GM12892 (cell line): ENCODE measurements at regions not wholly inside any gene's neighbourhood (a gene's known extent, or its start where the extent isn't known, plus 50 kb on each side); places are given as distances from the start of the nearest gene placed in this dataset.

ENCODE experiments used
- DNase-seq: peaks from one replicate; pipeline ENCODE4 v3.0.0; 2011; ENCODE audit not compliant: insufficient read length
- FAIRE-seq: peaks from 2 replicates; lab custom pipeline; 2011; peaks lifted over from hg19 to GRCh38; lab: Jason Lieb, UNC
- POLR2A ChIP-seq: IDR thresholded peaks from 2 replicates; pipeline ENCODE4 v1.6.1; 2011; ENCODE audit warnings: low read depth, low read length, control low read depth
- POLR2AphosphoS5 ChIP-seq: IDR thresholded peaks from 2 replicates; pipeline ENCODE4 v1.6.1; 2011; ENCODE audit warnings: low read depth, low read length, control low read depth
- TAF1 ChIP-seq: IDR thresholded peaks from 2 replicates; pipeline ENCODE4 v1.6.1; 2011; ENCODE audit warnings: low read depth, mild to moderate bottlenecking, control low read depth, low read length, borderline replicate concordance

DNA sequence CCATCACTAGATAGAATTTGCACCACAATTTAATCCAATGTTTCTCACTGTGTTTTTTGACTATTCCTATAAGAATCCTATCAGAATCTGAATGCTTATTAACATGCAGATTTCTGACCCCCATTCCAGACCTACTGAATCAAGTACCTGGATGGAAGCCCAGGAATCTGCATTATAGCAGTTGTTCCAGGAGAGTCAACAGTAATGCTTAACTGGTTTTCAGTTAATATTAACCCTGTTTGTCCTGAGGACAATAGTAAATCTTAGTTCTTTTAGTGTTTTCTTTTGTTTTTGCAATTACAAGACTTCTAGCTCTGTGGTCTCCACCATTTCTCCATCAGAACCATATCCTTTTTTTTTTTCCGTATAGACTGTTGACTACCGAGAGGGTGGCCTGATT is 168.2 kb downstream of the SREK1 start:
- FAIRE-seq (no peak), DNase-seq (no peak)
- no peak for TF ChIP-seq TAF1

DNA sequence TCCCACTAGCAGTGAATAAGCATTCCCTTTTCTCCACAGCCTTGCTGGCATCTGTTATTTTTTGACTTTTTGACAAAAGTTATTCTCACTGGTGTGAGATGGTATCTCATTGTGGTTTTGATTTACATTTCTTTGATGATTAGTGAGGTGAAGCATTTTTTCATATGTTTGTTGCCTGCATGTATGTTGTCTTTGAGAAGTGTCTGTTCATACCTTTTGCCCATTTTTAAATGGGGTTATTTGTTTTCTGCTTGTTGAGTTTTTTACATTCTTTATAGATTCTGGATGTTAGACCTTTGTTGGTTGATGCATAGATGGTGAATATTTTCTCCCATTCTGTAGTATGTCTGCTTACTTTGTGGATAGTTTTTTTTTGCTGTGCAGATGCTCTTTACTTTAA is 171.7 kb downstream of the SREK1 start:
- no peak for DNase-seq
- no peak for FAIRE-seq
- no peak for TF ChIP-seq POLR2A
- TF ChIP-seq POLR2AphosphoS5, result no peak
- no peak for TF ChIP-seq TAF1

DNA sequence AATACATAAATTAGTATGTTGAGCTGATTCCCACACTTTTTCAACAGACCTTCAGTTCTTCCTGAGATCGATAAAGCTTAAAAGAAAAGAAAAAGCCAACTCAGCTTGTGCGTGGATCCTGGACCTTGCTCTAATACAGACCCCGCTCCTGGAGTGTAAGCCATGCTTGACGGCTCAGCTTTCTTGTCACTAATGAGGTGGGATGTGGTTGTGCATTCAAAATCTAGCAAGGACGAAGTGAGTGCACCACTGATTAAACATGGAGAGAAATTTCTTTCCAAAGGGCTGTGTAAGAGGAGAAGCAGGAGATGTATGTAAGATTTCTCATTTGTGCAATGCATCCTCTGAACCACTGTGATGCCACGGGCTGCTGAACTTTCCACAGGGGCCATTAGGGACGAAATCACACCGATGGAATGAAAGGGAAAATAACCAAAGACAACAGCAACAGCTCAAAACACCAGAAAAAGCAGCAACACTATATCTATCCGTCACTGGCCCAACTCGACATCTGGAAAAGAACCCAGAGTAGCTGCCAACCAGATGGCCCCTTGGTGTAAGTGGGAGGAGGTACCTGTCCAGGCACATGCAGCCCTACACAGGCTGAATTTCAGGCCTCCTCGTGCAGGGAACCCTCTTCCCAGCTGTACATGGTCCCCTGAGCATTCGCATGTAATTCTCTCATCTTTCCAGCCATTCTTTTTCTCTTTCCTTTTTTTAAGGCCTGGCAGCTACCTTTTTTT is 178.9 kb downstream of the SREK1 start:
- no peak for TF ChIP-seq POLR2A
- no peak for TF ChIP-seq TAF1
- no peak for TF ChIP-seq POLR2AphosphoS5
- no peak for DNase-seq
- no peak for FAIRE-seq

DNA sequence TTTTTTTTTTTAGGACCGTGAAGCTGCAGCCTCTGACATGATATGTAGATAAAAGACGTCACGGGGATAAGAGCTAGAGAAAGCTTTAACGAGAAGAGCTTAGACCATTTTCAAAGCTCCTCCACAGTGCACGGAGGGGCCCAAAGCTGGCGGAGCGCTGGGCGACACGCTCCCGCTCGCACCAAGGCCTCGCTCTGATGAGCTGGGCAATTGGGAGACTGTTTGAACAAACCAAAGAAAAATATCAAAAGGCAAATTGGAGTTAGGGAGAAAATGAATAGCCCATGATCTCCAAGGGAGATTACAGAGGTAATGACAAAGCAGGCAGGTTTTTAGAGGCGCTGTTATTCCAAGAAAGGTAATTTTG is 179.4 kb downstream of the SREK1 start:
- no peak for TF ChIP-seq POLR2AphosphoS5
- TF ChIP-seq POLR2A, result no peak
- TF ChIP-seq TAF1, result no peak
- no peak for FAIRE-seq
- DNase-seq, result no peak

DNA sequence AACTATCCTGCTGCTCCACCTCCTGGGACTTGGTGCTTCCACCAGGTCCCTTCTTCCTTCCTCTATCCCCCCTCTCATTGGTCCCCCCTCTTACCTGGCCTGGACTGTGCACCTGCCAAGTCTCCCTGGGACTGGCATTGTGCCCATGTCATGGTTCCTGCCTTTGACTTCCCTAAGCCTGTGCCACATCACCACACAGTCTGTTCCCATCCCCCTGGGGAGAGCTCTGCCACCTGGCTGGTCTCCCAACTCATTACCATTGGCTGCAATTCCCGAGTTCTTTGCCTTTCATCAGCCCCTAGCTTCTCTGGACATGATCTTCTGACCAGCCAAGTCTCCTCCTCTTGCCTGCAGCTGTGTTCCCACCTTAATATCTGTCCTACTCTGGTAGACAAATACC is 180.3 kb downstream of the SREK1 start:
- DNase-seq (no peak), FAIRE-seq (no peak)
- TF ChIP-seq TAF1 (no peak), POLR2A (no peak), POLR2AphosphoS5 (no peak)

DNA sequence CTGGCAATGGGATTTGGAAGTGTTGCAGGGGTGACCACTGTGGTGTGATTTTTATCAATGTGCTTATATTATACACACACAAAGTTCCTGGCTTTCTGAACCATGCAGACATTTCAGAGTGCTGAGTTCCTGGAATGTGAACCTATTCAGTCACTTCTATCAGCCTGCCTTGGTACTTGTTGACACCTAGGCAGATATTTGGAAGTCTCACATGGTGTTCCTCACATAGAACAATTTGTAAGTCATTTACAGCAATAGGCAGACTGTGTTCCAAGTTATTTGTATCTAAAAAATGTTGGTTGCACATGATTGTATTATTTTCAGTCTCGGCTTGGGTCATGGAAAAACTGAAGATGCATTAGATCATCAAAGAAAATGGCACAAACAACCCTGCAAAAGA is 182.2 kb downstream of the SREK1 start:
- DNase-seq (no peak), FAIRE-seq (no peak)
- no peak for TF ChIP-seq POLR2AphosphoS5
- no peak for TF ChIP-seq POLR2A
- no peak for TF ChIP-seq TAF1

DNA sequence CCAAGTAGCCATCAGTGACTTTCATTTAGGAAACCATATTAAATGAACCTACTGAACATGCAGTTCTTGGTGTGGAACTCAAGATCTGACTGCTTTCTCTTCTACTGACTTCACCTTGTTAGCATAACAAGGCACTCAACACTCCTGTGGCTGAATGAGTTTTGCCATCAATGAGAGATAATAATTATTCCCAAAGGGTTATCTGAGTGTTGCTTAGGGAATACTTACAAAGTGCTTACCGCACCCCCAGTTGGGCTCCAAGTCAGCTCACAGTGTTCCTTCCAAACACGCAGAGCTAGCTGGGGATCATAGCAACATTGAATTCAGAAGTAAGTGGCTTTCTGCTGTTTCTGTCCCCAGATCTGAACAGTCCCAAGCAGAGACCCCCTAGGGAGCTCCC is 182.9 kb downstream of the SREK1 start:
- FAIRE-seq, result no peak
- DNase-seq, result no peak
- TF ChIP-seq POLR2A, result no peak
- no peak for TF ChIP-seq TAF1
- TF ChIP-seq POLR2AphosphoS5, result no peak

DNA sequence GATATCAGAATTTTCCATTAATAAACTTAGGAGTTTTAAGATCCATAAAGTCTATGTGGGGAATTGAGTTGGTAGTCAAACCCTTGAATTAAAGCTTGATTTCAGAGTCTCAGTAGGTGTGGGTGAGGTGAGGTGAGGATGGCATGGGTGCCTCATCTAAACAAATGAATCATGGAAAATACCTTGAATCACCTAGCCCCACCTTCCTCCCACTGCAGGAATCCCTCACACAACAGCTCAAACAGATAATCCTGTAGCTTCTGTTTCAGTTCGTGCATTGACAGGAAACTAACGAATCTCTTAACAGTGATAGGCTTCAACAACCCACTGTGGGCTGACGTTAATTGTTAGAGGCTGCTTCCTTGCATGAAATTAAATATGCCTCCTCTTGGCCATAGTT is 185.0 kb downstream of the SREK1 start:
- FAIRE-seq (no peak), DNase-seq (no peak)
- TF ChIP-seq TAF1, result no peak
- no peak for TF ChIP-seq POLR2AphosphoS5
- no peak for TF ChIP-seq POLR2A

DNA sequence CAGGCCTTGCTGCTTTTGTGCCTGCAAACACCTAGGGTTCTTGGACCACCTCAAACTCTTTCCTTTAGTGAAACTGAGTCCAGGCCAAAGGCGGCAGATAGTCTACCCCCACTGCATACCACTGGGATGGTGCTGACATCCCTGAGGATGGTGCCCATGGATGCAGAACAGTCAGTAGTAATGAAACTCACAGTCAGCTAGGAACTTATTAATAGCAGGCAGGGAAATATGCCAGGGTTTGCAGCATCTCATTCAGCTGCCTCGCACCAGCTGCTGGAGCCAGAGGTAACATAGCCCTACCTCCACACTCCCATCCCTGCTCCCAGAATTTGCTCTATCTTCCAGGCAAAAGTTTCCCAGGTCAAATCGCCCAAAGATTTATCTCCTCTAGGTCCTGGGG is 189.1 kb downstream of the SREK1 start:
- DNase-seq (no peak), FAIRE-seq (no peak)
- TF ChIP-seq POLR2A (no peak), TAF1 (no peak), POLR2AphosphoS5 (no peak)

DNA sequence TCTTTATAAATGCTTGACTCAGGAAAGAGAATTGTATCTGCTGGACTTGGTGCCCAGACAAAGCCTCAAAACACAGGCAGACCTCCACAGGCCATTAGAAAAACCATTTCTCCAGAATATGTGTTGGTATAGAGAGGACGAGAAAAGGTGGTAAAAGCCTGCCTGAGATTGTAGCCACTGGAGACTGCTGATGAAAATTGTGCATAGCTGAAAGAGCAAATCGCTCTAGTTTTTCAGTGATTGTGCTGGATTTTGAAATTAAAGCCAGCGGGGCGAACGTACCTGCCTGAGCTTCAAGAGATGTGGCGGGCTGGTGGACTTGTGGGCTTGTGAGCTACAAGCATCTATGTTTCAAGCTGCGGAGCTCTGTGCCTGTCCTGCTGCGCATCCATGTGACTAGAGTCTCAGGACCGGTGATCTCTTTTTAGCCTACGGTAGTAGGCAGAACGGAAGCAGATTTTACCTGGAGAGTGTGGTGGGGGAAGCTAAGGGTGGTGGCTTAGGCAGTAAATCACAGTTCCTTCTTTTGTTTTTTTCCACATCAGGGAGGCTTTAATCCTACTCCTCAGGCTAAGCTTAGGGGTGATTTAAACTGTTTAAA is 193.6 kb downstream of the SREK1 start:
- DNase-seq (no peak), FAIRE-seq (no peak)
- TF ChIP-seq POLR2A, result no peak
- no peak for TF ChIP-seq TAF1
- TF ChIP-seq POLR2AphosphoS5, result no peak

DNA sequence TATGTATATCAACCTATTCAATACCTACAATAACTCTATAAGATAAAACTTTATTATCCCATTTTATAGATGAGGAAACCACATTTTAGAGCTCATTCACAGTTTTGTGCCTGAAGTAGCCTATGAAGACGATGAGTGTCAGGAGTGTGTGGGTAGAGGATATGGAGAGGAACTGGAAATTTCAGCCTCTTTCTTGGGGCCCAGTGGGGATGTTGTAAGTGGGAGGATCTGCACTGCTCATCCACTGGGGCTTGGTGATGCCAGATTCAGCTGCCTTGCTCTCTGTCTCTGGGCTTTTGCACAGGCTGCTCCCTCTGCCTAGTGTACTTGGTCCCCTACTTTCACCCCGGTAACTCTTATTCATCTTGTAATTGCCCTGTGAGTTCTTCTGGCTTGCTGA is 194.7 kb downstream of the SREK1 start:
- no peak for TF ChIP-seq POLR2AphosphoS5
- TF ChIP-seq TAF1, result no peak
- TF ChIP-seq POLR2A, result no peak
- FAIRE-seq, result no peak
- no peak for DNase-seq

DNA sequence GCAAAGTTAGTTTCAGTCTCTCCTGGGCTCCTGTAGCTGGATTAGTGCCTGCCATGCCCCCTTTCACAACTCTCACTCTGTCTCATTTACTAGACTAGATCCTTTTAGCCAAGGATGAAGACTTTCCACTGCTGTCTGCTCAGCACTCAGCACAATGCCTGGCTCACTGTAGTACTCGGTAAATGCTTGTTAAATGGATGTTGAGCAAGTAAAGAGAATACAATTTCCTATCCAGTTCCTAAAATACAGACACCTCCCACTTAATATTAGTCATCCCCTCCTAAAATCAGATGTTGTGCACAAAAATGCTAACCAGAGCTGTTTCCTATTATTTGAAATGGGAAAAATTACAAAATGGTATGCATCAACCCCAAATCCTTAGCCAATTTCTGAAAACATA is 195.8 kb downstream of the SREK1 start:
- no peak for FAIRE-seq
- no peak for DNase-seq
- TF ChIP-seq TAF1 (no peak), POLR2A (no peak)
